Left kidney (tissue), 1 donor: ENCODE measurements at regions not wholly inside any gene's neighbourhood (a gene's known extent, or its start where the extent isn't known, plus 50 kb on each side); places are given as distances from the start of the nearest gene placed in this dataset.

Source experiments
- DNase-seq: peaks from one replicate; pipeline ENCODE4 v3.0.0-alpha.2; 2013

- DNase-seq = no peak
Observed at GRCh38 chr2:114134146-114134545, 244.3 kb downstream of the ACTR3 start.

- DNase-seq = no peak
Observed at GRCh38 chr2:114139542-114139941, 249.7 kb downstream of the ACTR3 start.

GRCh38 chr2:114156366-114157056, 266.6 kb downstream of the ACTR3 start:
- no peak for DNase-seq

GRCh38 chr2:114157057-114157385, 267.1 kb downstream of the ACTR3 start:
- no peak for DNase-seq

- DNase-seq = no peak
Observed at GRCh38 chr2:114160263-114160981, 270.5 kb downstream of the ACTR3 start.

GRCh38 chr2:114161371-114161770, 271.5 kb downstream of the ACTR3 start:
- no peak for DNase-seq

- DNase-seq = no peak
Observed at GRCh38 chr2:114167799-114168198, 274.6 kb upstream of the DPP10 start.

GRCh38 chr2:114170070-114170469, 272.4 kb upstream of the DPP10 start:
- DNase-seq = no peak

- no peak for DNase-seq
Observed at GRCh38 chr2:114175507-114175906, 266.9 kb upstream of the DPP10 start.

GRCh38 chr2:114185501-114185900, 256.9 kb upstream of the DPP10 start:
- no peak for DNase-seq

- DNase-seq = no peak
Observed at GRCh38 chr2:114192362-114192761, 250.1 kb upstream of the DPP10 start.

- no peak for DNase-seq
Observed at GRCh38 chr2:114201781-114202180, 240.7 kb upstream of the DPP10 start.

GRCh38 chr2:114203679-114204078, 238.8 kb upstream of the DPP10 start:
- no peak for DNase-seq

GRCh38 chr2:114213808-114214207, 228.6 kb upstream of the DPP10 start:
- no peak for DNase-seq

- DNase-seq = no peak
Observed at GRCh38 chr2:114218383-114218782, 224.1 kb upstream of the DPP10 start.

- no peak for DNase-seq
Observed at GRCh38 chr2:114219456-114219855, 223.0 kb upstream of the DPP10 start.

- no peak for DNase-seq
Observed at GRCh38 chr2:114222344-114222743, 220.1 kb upstream of the DPP10 start.

- no peak for DNase-seq
Observed at GRCh38 chr2:114231921-114232320, 210.5 kb upstream of the DPP10 start.

- DNase-seq = no peak
Observed at GRCh38 chr2:114237331-114237730, 205.1 kb upstream of the DPP10 start.

GRCh38 chr2:114238910-114239559, 203.4 kb upstream of the DPP10 start:
- no peak for DNase-seq

GRCh38 chr2:114248648-114249047, 193.8 kb upstream of the DPP10 start:
- DNase-seq = no peak

- no peak for DNase-seq
Observed at GRCh38 chr2:114252713-114253112, 189.7 kb upstream of the DPP10 start.

GRCh38 chr2:114254875-114255274, 187.6 kb upstream of the DPP10 start:
- DNase-seq = no peak

- no peak for DNase-seq
Observed at GRCh38 chr2:114259389-114259788, 183.1 kb upstream of the DPP10 start.
